ENCODE measurements at regions not wholly inside any gene's neighbourhood (a gene's known extent, or its start where the extent isn't known, plus 50 kb on each side); places are given as distances from the start of the nearest gene placed in this dataset.

DNA sequence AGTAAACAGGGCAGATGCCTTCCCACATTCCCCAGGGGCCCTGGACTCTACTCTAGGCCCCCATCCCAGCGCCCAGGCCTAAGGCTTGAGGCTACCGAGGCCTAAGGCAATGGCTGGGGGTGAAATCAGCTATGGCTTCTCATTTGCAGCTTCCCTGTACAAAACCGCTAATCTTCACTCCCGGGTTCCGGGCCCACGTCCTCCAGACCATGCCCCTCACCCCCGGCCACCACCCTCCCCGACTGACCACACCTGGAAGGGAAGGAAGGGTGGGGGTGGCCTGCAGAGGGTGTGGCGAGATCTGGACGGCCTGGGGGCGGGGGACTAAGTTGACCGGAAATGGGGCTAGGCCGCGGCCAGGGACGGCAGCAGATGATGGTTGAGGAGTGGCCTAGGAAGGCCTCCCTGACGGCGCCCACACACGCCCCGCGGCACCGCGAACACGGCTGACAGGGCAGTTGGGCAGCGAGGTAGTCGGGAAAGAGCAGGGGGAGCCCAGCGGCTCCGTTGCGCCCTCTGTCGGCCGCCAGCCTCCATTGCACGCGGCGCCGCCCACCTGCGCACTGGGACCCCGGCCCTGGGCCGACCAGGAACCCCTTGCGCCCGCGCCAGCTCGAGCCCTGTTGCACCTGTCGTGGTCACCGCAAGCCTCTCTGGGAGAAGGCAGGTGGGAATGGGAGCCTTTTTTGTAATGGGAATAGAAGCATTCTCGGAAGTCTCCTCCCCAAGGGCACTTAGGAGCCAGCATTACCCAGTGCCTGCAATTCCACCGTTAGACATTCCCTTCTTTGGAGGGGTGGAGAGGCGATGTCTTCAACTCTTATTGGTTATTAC lies 95.9 kb upstream of the CALM2 start (continued):
- TF ChIP-seq FOSL1 (tag; conservative IDR thresholded peaks at IDR 0.05): peak; percentile 43; the same call in 1 of the 2 replicates
- no peak for TF ChIP-seq COPS2 (conservative IDR thresholded peaks at IDR 0.05)
- TF ChIP-seq, protein P1, sequence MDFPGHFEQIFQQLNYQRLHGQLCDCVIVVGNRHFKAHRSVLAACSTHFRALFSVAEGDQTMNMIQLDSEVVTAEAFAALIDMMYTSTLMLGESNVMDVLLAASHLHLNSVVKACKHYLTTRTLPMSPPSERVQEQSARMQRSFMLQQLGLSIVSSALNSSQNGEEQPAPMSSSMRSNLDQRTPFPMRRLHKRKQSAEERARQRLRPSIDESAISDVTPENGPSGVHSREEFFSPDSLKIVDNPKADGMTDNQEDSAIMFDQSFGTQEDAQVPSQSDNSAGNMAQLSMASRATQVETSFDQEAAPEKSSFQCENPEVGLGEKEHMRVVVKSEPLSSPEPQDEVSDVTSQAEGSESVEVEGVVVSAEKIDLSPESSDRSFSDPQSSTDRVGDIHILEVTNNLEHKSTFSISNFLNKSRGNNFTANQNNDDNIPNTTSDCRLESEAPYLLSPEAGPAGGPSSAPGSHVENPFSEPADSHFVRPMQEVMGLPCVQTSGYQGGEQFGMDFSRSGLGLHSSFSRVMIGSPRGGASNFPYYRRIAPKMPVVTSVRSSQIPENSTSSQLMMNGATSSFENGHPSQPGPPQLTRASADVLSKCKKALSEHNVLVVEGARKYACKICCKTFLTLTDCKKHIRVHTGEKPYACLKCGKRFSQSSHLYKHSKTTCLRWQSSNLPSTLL (IDR thresholded peaks at IDR 0.05): no peak
- TF ChIP-seq KDM5B (IDR thresholded peaks at IDR 0.05; ENCODE audit: insufficient replicate concordance, low read depth, low read length): no peak
- peak; percentile 54; the same call in 1 of the 2 replicates for TF ChIP-seq HMGXB4 (CRISPR knock-in tag; IDR thresholded peaks at IDR 0.05)
- no peak for TF ChIP-seq ZNF224 (CRISPR knock-in tag; IDR thresholded peaks at IDR 0.05)
- peak; percentile 47; the same call in 1 of the 2 replicates for TF ChIP-seq TOE1 (IDR thresholded peaks at IDR 0.05; ENCODE audit: borderline replicate concordance)
- peak; percentile 74; the same call in 1 of the 2 replicates for TF ChIP-seq TOE1 (CRISPR knock-in tag; IDR thresholded peaks at IDR 0.05; ENCODE audit: borderline replicate concordance, low read depth)
- TF ChIP-seq RBFOX2 (IDR thresholded peaks at IDR 0.05; ENCODE audit: low read depth, low read length): peak; percentile 88
- 0 out of 2 replicates have a peak, but pooled peaks have one; percentile 48 for TF ChIP-seq KAT7 (CRISPR knock-in tag; IDR thresholded peaks at IDR 0.05; ENCODE audit: borderline replicate concordance)
- no peak for TF ChIP-seq FOXA1 (IDR thresholded peaks at IDR 0.05; ENCODE audit: borderline replicate concordance)
- peak in 1 of 2 experiments; percentile 70; a peak in 1 of 4 replicates for TF ChIP-seq SRF (CRISPR knock-in tag; IDR thresholded peaks at IDR 0.05)
- TF ChIP-seq, protein P2, sequence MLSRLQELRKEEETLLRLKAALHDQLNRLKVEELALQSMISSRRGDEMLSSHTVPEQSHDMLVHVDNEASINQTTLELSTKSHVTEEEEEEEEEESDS (CRISPR knock-in tag; IDR thresholded peaks at IDR 0.05): no peak
- TF ChIP-seq, protein P3, sequence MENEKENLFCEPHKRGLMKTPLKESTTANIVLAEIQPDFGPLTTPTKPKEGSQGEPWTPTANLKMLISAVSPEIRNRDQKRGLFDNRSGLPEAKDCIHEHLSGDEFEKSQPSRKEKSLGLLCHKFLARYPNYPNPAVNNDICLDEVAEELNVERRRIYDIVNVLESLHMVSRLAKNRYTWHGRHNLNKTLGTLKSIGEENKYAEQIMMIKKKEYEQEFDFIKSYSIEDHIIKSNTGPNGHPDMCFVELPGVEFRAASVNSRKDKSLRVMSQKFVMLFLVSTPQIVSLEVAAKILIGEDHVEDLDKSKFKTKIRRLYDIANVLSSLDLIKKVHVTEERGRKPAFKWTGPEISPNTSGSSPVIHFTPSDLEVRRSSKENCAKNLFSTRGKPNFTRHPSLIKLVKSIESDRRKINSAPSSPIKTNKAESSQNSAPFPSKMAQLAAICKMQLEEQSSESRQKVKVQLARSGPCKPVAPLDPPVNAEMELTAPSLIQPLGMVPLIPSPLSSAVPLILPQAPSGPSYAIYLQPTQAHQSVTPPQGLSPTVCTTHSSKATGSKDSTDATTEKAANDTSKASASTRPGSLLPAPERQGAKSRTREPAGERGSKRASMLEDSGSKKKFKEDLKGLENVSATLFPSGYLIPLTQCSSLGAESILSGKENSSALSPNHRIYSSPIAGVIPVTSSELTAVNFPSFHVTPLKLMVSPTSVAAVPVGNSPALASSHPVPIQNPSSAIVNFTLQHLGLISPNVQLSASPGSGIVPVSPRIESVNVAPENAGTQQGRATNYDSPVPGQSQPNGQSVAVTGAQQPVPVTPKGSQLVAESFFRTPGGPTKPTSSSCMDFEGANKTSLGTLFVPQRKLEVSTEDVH (IDR thresholded peaks at IDR 0.05; ENCODE audit: low read depth, partially characterized antibody): no peak
- TF ChIP-seq SUPT5H (IDR thresholded peaks at IDR 0.05): no peak
- TF ChIP-seq ZFP36 (IDR thresholded peaks at IDR 0.05; ENCODE audit: low read depth, low read length, partially characterized antibody): peak; percentile 44
- no peak for TF ChIP-seq ZBTB12 (CRISPR knock-in tag; IDR thresholded peaks at IDR 0.05)
- peak; percentile 66 for TF ChIP-seq PHF20 (IDR thresholded peaks at IDR 0.05; ENCODE audit: partially characterized antibody)
- TF ChIP-seq XRCC5 (IDR thresholded peaks at IDR 0.05; ENCODE audit: low read depth, low read length): peak; percentile 68
- peak; percentile 81 for TF ChIP-seq MTA3 (IDR thresholded peaks at IDR 0.05; ENCODE audit: borderline replicate concordance)

Measured in K562 (cell line).